ENCODE measurements at regions not wholly inside any gene's neighbourhood (a gene's known extent, or its start where the extent isn't known, plus 50 kb on each side); places are given as distances from the start of the nearest gene placed in this dataset.

GRCh38 chr7:26551740-26552139, 260.1 kb downstream of the SNX10 start:
- no peak for TF ChIP-seq POLR2A (IDR thresholded peaks at IDR 0.05; ENCODE audit: low read depth)
- no peak for TF ChIP-seq POLR2AphosphoS5 (IDR thresholded peaks at IDR 0.05)
- TF ChIP-seq EP300 (IDR thresholded peaks at IDR 0.05): no peak
- TF ChIP-seq CTCF (IDR thresholded peaks at IDR 0.05): no peak

All from esophagus muscularis mucosa (tissue), 4 donors.